ENCODE measurements at regions not wholly inside any gene's neighbourhood (a gene's known extent, or its start where the extent isn't known, plus 50 kb on each side); places are given as distances from the start of the nearest gene placed in this dataset.

DNA sequence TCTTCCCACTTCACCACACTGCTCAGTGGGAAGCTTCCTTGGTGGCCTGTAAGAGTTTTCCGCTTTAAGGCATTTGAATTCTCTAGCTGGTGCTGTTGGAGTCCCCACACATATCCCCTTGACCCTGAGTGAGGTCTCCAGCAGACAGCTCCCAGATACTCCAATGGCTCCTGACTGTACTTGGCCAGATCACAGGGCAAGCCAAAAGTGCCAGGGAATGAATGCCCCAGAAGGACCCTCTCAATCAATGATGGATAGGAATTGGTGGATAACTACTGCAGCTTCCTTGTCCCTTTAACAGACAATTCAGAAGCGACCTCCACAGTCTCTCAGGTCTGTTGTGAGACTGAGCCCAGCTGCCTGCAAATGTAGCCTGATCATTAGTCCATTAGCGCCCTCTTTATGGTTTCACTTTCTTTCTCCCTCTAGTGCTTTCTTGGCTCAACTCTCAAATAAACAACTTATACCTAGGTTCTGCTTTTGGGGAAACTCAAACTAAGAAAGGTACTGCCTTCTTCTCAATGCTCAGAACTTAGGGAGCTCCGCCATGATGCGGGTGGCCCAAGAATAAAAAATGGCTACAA, 283.0 kb downstream of the TCF7L2 start:
- POLR2A ChIA-PET (ENCODE audit: low non-redundant PET) = interaction anchor here (0.6 kb wide), 1 partner anchor 72 kb away, joined by 3 read pairs; no protein-coding TSS in a partner anchor
- CTCF ChIA-PET = no interaction called here
- no peaks in the 10 kb centered on the region for H3K4me1 ChIP-seq (ENCODE audit: insufficient read depth, low read length, poor library complexity, severe bottlenecking)
- intact Hi-C loops (cut with micrococcal nuclease; ENCODE audit: unreplicated experiment) = no loop called here
- no peak for DNase-seq (ENCODE audit: low spot score)
- no peak for TF ChIP-seq EZH2 (IDR thresholded peaks at IDR 0.05; ENCODE audit: borderline replicate concordance, low read depth, low read length, poor library complexity, severe bottlenecking)
- TF ChIP-seq, protein P1, sequence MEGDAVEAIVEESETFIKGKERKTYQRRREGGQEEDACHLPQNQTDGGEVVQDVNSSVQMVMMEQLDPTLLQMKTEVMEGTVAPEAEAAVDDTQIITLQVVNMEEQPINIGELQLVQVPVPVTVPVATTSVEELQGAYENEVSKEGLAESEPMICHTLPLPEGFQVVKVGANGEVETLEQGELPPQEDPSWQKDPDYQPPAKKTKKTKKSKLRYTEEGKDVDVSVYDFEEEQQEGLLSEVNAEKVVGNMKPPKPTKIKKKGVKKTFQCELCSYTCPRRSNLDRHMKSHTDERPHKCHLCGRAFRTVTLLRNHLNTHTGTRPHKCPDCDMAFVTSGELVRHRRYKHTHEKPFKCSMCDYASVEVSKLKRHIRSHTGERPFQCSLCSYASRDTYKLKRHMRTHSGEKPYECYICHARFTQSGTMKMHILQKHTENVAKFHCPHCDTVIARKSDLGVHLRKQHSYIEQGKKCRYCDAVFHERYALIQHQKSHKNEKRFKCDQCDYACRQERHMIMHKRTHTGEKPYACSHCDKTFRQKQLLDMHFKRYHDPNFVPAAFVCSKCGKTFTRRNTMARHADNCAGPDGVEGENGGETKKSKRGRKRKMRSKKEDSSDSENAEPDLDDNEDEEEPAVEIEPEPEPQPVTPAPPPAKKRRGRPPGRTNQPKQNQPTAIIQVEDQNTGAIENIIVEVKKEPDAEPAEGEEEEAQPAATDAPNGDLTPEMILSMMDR (conservative IDR thresholded peaks at IDR 0.05; ENCODE audit: low read depth, low read length) = no peak
- no peaks in the 10 kb centered on the region for H3K9me3 ChIP-seq (ENCODE audit: low read depth, low read length, poor library complexity, severe bottlenecking)
- BruUV-seq (replicated peaks) = no TSS peak
- H3K27ac ChIP-seq (ENCODE audit: low read depth, low read length, poor library complexity, severe bottlenecking) = no peak overlapping the region
- no peaks in the 10 kb centered on the region for H3K27me3 ChIP-seq (replicated peaks; ENCODE audit: insufficient read depth, low read depth, low read length, poor library complexity)
- H3K36me3 ChIP-seq (ENCODE audit: insufficient read depth, low read length, poor library complexity, severe bottlenecking) = no peaks in the 10 kb centered on the region
- H3K4me3 ChIP-seq (ENCODE audit: low read depth, low read length, poor library complexity, severe bottlenecking) = no peak overlapping the region

DNA sequence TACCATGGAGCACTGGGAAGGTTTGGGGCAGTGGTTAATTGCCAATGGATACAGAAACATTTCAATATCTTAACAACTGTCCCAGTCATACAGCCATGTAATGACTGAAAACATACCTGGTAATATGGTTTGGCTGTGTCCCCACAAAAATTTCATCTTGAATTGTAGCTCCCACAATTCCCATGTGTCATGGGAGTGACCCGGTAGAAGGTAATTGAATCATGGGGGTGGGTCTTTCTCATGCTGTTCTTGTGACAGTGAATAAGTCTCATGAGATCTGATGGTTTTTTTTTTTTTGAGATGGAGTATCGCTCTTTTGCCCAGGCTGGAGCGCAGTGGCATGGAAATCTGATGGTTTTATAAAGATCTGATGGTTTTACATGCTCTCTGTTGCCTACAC, 284.4 kb downstream of the TCF7L2 start:
- no peak overlapping the region for H3K4me3 ChIP-seq (ENCODE audit: low read depth, low read length, poor library complexity, severe bottlenecking)
- no peak overlapping the region for H3K27ac ChIP-seq (ENCODE audit: low read depth, low read length, poor library complexity, severe bottlenecking)
- ChIA-PET POLR2A (ENCODE audit: low non-redundant PET) (no interaction called here), CTCF (no interaction called here)
- no peak for DNase-seq (ENCODE audit: low spot score)
- no peaks in the 10 kb centered on the region for H3K4me1 ChIP-seq (ENCODE audit: insufficient read depth, low read length, poor library complexity, severe bottlenecking)
- H3K36me3 ChIP-seq (ENCODE audit: insufficient read depth, low read length, poor library complexity, severe bottlenecking) = no peaks in the 10 kb centered on the region
- H3K27me3 ChIP-seq (replicated peaks; ENCODE audit: insufficient read depth, low read depth, low read length, poor library complexity) = peaks cover 3% of the 10 kb centered on the region
- H3K9me3 ChIP-seq (ENCODE audit: low read depth, low read length, poor library complexity, severe bottlenecking) = no peaks in the 10 kb centered on the region
- TF ChIP-seq EZH2 (IDR thresholded peaks at IDR 0.05; ENCODE audit: borderline replicate concordance, low read depth, low read length, poor library complexity, severe bottlenecking) = no peak
- TF ChIP-seq, protein P1 (conservative IDR thresholded peaks at IDR 0.05; ENCODE audit: low read depth, low read length) = no peak
- intact Hi-C loops (cut with micrococcal nuclease; ENCODE audit: unreplicated experiment) = no loop called here
- no TSS peak for BruUV-seq (replicated peaks)

DNA sequence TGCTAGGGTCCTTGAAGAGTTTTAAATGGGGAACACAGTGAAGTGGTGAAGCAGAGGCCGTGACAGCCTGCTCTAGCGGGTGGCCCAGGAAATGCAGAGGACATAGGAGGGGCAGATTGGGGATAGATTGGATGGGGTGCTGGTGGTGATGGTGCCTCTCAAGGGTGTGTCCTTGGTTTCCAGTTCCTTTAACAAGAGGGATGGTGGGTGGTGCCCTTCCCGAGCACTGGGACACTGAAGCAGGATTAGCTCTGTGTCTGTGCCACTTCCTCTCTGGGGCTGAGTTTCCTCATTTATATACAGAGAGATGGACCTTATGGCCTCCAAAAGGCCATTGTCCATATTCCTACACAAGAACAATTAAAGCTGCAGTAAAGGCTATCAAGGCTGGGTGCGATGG, 285.5 kb downstream of the TCF7L2 start:
- H3K4me3 ChIP-seq (ENCODE audit: low read depth, low read length, poor library complexity, severe bottlenecking) = no peak overlapping the region
- H3K27me3 ChIP-seq (replicated peaks; ENCODE audit: insufficient read depth, low read depth, low read length, poor library complexity) = peaks cover 12% of the 10 kb centered on the region
- TF ChIP-seq, protein P1 (conservative IDR thresholded peaks at IDR 0.05; ENCODE audit: low read depth, low read length) = no peak
- TF ChIP-seq EZH2 (IDR thresholded peaks at IDR 0.05; ENCODE audit: borderline replicate concordance, low read depth, low read length, poor library complexity, severe bottlenecking) = no peak
- no peaks in the 10 kb centered on the region for H3K4me1 ChIP-seq (ENCODE audit: insufficient read depth, low read length, poor library complexity, severe bottlenecking)
- BruUV-seq (replicated peaks) = no TSS peak
- CTCF ChIA-PET = no interaction called here
- no peaks in the 10 kb centered on the region for H3K9me3 ChIP-seq (ENCODE audit: low read depth, low read length, poor library complexity, severe bottlenecking)
- H3K27ac ChIP-seq (ENCODE audit: low read depth, low read length, poor library complexity, severe bottlenecking) = no peak overlapping the region
- intact Hi-C loops (cut with micrococcal nuclease; ENCODE audit: unreplicated experiment) = no loop called here
- POLR2A ChIA-PET (ENCODE audit: low non-redundant PET) = no interaction called here
- no peak for DNase-seq (ENCODE audit: low spot score)
- H3K36me3 ChIP-seq (ENCODE audit: insufficient read depth, low read length, poor library complexity, severe bottlenecking) = no peaks in the 10 kb centered on the region
